Colon (tissue), 2 donors: ENCODE measurements at regions not wholly inside any gene's neighbourhood (a gene's known extent, or its start where the extent isn't known, plus 50 kb on each side); places are given as distances from the start of the nearest gene placed in this dataset.

Experiments used
- FAIRE-seq: peaks from 2 replicates; lab custom pipeline; 2012; peaks lifted over from hg19 to GRCh38; lab: Jason Lieb, UNC
- donor health status: control.
- donor health status: control.

DNA sequence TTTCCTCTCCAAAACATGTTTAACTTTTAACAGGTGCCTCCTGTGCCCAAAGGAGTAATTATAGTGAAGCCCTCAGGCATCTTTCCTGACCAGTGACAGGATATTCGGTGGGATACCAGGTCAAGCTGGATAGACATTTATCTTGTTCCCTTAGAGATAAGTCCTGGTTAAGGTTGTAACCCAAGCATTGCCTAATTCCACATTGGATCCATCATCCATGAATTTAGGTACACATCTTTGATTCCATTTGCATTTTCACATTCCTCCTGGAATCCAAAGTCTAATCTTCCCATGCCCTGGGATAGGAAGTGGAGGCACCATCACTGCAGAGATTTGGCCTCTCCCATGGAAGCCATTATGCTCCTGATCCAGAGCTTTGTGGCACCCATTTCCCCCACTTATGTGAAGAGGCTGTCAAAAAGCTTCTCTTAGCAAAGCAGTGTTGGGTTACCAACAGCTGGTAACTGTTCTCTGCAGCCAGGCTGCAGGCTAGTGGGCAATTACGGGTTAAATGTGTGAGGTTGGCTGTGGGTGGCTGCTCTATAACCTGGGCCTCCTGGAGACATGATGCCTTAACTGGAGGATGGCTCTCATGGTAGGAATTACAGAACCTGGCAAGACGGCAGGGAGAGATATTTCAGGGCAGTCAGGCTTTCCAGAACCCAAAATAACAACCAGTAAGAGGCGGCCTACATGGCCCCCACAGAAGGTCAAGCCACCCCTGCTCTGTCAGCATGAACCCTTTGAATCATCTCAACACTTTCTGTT, 96.9 kb upstream of the VGLL2 start:
- no peak for FAIRE-seq

DNA sequence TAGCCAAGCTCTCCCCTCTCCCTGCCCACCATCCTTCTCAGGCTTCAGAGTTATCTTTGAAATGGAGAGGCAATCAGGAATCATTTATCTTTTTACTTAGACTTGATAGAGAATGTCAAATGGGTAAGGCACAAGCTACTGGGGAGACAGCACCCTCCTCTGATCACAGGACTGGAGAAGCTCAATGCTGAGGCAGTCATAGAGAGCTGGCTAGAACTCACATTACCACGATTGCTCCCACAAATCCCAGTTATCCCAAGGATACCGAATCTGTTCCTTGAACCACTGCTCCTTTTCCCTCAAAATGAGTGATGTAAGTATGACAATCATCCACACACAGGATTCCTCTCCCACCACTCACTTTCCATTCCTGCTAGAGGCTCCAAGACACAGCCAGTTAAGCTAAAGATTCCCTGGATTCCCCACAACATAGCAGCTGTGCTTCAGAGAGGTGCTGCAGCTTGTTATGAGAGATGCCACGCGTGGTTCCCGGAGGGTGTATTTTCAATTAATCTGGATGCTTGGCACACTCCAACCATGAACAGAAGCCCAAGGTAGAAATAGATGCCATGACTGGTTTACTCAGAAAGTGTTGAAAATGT, 96.2 kb upstream of the VGLL2 start:
- no peak for FAIRE-seq

DNA sequence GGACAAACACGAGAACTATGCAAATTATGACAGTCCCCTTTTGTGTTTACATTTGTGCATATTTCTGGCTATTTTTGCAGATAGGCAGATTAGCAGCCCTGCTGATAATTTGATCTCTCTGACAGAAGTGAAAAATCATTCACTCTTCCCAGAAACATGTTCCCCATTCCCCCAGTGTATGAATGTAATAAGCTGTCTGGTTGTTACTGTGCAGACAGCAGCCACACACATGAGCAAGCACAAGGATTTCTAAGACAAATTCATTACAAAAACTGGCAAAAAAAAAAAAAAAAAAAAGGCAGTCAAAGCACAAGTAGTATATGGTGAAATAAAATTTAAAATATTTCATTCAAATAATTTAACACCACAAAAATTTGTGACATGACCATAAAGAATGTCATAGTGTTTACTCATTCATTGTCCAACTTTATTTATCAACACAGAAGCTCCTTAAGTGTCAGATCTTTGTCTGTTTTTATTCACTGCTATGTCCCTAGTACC, 95.5 kb upstream of the VGLL2 start:
- no peak for FAIRE-seq

DNA sequence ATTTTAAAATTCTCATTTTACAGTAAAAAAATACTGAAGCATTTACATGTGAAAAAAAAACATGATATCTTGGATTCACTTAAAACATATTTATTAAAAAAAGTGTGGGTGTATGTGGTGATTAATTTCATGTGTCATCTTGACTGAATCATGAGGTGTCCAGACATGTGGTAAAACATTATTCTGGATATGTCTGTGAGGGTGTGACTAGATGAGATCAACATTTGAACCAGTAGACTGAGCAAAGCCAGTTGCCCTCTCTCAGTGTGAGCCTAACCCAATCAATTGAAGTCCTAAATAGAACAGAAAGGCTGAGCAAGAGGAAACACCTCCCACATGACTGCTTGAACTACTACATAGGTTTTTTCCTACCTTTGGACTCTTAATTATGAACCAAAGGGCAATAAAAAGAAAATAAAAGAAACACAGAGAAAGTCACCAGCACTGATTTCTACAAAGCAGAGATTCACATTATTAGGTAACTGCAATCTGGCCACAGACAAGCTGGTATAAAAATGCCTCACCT, 90.5 kb upstream of the VGLL2 start:
- FAIRE-seq = no peak

DNA sequence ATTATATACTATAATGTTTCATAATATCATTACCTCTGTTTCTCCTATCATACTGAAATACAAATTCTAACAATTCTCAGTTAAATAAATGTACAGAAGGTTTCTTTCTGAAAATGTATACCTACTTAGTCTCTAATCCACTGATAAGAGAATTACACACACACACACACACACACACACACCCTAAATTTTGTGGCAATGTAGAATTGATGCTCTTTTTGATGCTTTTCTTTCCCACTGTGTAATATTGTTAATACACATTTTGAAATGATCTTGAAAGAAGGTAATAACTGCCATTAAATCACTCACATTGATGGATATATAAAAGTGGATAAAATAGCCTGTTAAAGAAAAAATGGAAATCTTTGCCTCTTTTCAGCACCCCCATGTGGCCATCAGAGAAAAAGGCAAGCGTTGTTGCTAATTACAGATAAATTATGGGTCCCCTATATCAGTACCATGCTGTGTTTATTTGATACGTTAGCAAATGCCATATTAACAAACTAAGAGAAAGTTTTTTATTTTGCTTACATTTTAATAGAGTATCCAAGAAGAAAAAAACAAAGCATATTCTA, 76.6 kb upstream of the VGLL2 start:
- FAIRE-seq = no peak

DNA sequence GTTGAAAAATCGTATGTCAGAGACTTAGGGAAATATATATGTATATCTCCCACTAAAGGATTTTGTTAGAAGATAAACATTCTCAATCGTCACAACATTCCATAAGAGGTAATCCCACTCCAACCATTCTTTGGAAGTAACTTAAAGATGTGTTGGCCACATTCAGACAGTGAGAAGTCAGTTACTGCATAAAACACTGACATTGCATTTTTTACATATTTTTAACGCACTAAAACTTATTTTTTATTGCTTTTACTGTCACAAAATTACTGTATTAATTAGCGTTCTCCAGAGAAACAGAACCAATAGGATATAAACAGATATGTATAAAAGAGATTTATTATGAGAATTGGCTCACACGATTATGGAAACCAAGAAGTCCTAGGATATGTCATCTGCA, 74.3 kb upstream of the VGLL2 start:
- FAIRE-seq = no peak

DNA sequence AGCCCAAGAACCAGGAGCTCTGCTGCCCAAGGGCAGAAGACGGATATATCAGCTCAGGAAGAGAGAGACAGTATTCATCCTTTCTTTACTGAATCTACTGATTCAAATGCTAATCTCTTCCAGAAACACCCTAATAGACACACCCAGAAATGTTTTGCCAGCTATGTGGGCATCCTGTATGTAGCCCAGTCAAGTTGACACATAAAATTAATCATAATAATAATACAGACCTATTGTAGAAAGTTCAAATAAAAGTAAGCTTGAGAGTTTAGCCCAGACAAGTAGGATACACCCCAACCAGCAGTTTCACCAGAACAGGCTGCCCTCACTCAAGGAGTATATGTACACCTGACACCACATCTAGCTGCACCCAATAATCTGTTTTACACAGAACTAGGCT, 73.9 kb upstream of the VGLL2 start:
- no peak for FAIRE-seq

DNA sequence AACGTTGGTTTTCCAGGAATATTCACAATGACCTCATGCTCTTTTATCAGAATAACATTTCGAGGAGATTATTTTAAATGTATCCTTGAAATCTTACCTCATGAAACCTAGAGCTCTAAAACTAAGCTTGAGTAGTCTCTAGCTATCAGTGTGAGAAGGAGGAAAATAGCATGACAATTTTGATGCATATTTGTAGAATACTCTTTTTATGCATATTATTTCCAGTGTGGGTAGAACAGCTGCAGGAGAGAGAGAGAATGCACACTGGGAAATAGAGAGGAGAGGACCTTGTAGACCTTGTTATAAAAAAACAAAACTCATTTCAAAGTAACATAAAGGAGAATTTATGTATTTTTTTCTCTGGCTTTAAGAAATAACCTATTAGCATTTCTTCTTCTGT, 71.1 kb upstream of the VGLL2 start:
- no peak for FAIRE-seq

DNA sequence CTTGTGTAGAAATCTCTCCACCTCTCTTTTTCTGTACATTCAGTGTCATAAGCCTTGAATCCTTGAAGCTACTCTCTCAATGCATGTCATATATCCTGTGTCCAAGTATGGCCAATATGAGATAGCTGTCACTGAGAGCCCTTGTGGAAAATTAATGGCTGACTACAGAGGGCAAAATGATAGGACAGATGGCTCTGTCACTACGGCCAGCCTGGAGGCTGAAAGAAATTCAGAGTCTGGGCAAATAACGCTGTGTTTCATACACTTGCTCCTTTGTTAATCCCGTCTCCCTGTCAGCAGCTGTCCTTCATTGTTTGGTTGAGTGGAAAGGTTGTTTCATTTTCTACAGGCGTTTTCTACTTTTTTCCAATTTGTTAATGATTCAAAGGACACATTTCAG, 70.4 kb upstream of the VGLL2 start:
- FAIRE-seq = no peak

DNA sequence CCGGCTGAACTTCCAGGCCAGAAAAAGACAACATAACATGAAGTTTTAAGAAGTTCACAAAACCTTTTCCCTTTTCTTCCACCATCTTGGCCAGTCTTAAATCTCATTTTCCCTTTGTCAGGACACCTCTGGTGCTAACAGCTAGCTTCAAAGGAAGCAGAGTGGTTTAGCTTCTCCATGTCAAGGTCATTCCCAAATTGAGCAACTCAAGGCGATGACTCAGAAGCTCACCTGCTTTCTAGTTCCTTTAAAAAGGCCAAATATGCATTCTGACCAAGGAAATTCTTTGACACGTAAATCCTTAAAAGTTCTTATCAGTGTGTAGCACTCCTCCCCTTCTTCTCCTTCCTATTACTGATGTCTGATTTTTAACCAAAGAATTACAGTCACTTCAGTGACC, 69.6 kb upstream of the VGLL2 start:
- FAIRE-seq = no peak

DNA sequence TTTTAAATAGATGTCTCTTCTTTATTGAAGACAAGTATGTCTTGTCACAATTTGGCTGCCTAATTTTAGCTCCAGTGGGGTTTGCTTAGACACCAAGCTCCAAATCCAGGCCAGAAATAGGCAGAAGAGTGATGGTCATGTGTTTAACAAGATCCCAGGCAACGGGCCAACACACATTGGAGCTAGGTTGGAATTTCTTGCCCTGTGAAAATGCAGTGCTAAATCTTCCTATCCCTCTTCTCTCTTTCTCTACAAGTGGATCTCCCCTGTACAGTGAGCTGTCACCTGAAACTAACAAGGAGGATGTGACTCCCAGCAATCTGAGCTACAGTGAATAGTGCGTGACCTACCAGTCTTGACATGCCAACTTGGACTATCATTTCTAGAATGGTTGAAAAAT, 65.3 kb upstream of the VGLL2 start:
- FAIRE-seq = no peak

DNA sequence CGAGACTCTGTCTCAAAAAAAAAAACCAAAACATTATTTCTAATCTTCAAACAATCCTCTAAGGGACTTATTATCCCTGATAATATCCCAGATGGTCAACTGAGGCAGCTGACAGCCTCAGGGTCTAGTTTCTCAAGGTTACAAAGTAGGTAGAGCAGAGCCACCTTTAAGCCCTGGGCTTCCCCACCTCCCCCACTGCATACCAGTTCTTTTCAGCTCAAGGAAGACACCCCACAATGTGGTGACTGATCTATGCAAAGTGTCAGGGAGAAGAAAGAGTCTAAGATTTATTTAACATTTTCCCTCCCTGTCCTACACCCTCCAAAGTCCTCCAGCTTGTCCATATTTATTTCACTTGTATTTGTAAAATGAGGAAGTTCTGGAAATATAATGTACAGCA, 60.5 kb upstream of the VGLL2 start:
- FAIRE-seq = no peak

DNA sequence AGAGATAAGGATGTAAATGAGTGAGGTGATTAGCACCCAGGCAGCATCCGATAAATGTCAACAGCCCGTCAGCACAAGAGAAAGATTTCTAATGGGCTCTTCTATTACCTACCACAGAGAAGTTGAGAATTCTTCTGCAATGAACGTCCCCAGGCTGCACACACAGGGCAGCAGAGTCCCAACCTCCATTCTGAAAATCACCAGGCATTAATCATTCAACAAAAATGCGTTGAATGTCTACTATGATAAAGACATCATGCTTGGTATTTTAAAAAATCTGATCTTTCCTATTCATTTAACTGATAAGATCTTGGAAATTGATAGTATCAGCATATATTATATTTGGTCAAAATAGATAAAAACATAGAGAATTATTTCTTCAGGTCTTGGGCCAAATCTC, 59.5 kb upstream of the VGLL2 start:
- FAIRE-seq = no peak

DNA sequence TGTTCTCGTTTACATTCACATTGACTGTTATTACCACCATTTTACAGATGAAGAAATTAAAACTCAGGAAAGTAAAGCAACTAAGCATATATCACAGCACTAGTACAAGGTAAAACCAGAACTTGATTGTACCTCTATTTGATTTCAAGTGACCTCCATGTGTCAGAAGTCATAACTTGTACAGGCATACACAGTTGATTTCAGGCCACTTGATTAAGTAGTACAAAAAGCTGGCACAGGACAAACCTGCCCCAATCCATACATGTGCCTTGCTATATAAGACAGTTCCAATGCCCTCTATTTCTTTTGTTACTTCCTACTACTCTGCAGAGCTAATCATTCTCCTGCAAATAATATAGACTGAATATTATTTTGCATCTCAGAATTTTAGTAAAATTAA, 58.8 kb upstream of the VGLL2 start:
- no peak for FAIRE-seq

DNA sequence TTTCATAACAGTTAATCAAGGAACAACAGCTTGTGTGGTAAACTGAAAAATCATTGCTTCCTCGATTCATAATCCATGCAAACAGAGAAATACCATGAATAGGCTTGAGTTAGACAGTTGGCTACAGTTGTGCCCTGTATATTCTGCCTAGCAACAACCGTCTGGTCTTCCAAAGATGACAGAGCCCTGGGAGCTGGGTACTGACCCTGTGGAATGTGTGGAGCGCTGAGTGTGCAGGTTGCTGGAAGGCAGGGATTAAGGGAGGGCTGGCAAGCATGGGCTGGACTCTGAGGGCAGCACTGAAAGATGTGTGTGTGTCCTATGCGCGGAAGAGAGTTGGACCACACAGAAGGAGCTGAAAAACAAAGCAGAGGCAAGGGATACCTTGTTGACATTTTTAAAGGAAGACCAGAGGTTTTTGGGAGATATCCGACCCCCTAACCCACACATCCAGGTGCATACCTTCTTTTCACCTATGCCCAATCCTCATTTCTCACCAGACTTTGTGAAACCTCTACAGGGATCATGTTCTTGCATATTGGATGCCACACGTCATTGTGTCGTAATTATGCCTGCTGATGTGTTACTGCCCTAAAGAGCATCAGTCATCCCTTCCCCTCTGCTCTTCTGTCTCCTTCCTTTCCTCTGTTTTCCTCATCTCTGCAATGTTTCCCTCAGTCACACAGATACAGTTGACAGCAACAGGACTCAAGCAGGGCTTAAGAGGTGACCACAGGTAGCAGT, 58.2 kb upstream of the VGLL2 start:
- FAIRE-seq = no peak

DNA sequence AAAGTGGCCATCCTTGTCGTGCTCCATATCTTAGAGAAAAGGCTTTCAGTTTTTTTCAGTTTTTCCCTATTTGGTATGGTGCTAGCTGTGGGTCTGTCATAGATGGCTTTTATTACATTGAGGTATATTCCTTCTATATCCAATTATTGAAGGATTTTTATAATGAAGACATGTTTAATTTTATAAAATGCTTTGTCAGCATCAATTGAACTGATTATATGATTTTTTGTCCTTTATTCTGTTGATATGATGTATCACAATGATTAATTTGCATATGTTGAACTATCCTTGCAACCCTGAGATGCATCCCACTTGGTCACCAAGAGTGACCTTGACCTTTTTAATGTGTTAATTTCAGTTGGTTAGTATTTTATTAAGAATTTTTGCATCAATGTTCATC, 55.1 kb upstream of the VGLL2 start:
- no peak for FAIRE-seq

DNA sequence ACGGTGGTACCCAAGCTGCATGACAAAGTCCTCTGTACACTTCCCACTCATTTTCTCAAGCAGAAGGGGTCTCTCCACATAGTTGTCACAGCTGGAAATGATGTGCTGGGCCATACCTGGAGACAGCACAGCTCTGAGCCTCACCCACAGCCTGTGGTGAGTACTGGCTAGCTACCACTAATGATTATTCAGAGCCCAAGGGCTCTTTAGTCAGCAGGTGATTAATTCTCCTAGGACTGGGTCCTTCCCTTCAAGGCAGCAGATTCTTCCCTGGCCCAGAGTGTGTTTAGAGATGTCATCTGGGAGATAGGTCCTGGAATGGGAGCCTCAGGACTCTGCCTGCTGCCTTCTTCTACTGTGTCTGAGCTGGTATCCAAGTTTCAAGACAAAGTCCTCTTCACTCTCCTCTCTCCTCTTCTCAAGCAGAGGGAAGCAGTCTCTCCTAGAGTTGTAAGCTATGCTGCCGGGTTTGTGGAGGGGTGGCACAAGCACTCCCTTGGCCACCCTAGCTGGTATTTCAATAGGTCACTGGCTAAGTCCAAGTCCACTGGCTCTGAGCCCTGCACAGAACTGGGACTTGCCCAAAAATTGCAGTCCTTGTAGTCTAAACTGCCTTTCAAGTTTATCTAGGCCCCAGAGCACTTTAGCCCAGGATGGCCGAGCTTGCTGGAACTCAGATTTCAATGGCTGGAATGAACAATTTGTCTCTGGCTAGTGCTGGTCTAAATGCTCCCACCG, 49.8 kb upstream of the VGLL2 start:
- no peak for FAIRE-seq
